ENCODE measurements at regions not wholly inside any gene's neighbourhood (a gene's known extent, or its start where the extent isn't known, plus 50 kb on each side); places are given as distances from the start of the nearest gene placed in this dataset.

- ChIA-PET POLR2A (interaction anchor here (0.7 kb wide), 1 partner anchor 90 kb away, joined by 3 read pairs; no protein-coding TSS in a partner anchor), CTCF (interaction anchor here (0.6 kb wide), 3 partner anchors 32 to 396 kb away, joined by 3 to 4 read pairs (median 3); no protein-coding TSS in a partner anchor)
- DNase-seq (ENCODE audit: low read depth) = no peak
- Histone ChIP-seq H3K4me3 (ENCODE audit: low read depth, low read length) (no peak overlapping the region), H3K36me3 (ENCODE audit: control insufficient read depth, insufficient read depth, low read length) (no peaks in the 10 kb centered on the region), H3K27me3 (ENCODE audit: control insufficient read depth, insufficient read depth, low read length) (no peaks in the 10 kb centered on the region)
- TF ChIP-seq, protein P1, sequence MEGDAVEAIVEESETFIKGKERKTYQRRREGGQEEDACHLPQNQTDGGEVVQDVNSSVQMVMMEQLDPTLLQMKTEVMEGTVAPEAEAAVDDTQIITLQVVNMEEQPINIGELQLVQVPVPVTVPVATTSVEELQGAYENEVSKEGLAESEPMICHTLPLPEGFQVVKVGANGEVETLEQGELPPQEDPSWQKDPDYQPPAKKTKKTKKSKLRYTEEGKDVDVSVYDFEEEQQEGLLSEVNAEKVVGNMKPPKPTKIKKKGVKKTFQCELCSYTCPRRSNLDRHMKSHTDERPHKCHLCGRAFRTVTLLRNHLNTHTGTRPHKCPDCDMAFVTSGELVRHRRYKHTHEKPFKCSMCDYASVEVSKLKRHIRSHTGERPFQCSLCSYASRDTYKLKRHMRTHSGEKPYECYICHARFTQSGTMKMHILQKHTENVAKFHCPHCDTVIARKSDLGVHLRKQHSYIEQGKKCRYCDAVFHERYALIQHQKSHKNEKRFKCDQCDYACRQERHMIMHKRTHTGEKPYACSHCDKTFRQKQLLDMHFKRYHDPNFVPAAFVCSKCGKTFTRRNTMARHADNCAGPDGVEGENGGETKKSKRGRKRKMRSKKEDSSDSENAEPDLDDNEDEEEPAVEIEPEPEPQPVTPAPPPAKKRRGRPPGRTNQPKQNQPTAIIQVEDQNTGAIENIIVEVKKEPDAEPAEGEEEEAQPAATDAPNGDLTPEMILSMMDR (IDR thresholded peaks at IDR 0.05; ENCODE audit: insufficient read depth, low read depth, low read length) = no peak
Measured at GRCh38 chr10:3850999-3851937, 66.3 kb upstream of the KLF6 start.

GRCh38 chr10:3848775-3849635 lies 64.0 kb upstream of the KLF6 start:
- DNase-seq (ENCODE audit: low read depth) = no peak
- TF ChIP-seq, protein P1 (IDR thresholded peaks at IDR 0.05; ENCODE audit: insufficient read depth, low read depth, low read length) = no peak
- ChIA-PET POLR2A (no interaction called here), CTCF (interaction anchor here (1.3 kb wide), 1 partner anchor 23 kb away, joined by 3 read pairs; no protein-coding TSS in a partner anchor)
- Histone ChIP-seq H3K36me3 (ENCODE audit: control insufficient read depth, insufficient read depth, low read length) (no peaks in the 10 kb centered on the region), H3K4me3 (ENCODE audit: low read depth, low read length) (no peak overlapping the region), H3K27me3 (ENCODE audit: control insufficient read depth, insufficient read depth, low read length) (no peaks in the 10 kb centered on the region)

DNA sequence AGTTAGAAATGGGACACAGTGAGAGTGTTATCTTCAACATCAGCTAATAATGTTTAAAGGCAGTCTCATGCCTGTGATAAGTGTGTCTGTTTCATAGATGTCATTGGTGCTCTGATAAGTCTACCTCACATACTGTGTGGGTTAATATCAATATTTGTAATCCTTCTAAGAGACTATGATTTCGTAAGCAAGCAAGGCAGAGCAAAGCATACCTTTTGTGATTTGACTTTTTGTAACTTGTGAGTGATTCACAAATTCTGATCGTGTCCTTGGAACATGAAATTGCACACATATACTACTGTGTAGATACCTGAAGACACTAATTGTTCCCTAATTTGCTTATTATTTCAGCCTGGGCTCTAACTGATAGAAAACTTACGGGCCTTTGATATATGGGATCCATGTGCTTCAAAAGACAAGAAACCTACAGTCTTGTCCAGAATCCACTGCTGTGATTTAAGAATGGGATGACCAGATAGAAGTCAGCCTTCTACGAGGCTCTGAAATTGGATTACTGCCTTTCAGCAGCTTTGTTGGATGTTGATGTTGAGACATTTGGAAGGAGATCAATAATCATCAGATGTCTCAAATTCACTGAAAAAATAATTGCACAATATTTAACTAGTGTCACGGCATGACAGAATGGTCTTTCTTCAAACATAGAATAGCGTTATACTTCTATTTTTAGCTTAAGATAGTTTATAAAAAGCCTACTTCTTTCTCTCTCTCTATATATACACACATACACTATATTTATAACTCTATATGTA lies 63.2 kb upstream of the KLF6 start:
- DNase-seq (ENCODE audit: low read depth) = no peak
- TF ChIP-seq, protein P1 (IDR thresholded peaks at IDR 0.05; ENCODE audit: insufficient read depth, low read depth, low read length) = no peak
- POLR2A ChIA-PET = no interaction called here
- CTCF ChIA-PET = interaction anchor here (1.3 kb wide), 1 partner anchor 24 kb away, joined by 3 read pairs; no protein-coding TSS in a partner anchor
- Histone ChIP-seq H3K4me3 (ENCODE audit: low read depth, low read length) (no peak overlapping the region), H3K27me3 (ENCODE audit: control insufficient read depth, insufficient read depth, low read length) (no peaks in the 10 kb centered on the region), H3K36me3 (ENCODE audit: control insufficient read depth, insufficient read depth, low read length) (no peaks in the 10 kb centered on the region)

DNA sequence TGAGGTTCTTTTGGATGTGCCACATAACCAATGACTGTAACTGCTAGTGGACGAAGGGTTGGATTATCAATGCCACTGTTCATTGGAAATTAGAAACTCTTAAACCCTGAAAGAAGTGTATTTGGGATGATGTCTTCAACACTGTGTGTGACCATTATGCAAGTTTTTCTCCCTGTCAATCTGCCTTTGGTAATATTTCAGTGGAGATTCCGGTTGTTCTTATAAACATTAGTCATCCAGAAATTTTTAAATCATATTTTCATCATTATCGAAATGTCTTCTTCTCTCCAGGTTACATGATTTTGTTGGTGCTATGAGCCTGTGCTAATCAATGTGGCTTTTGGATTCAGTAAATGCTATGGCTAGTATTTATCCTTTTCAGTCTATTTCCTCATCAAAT lies 61.7 kb upstream of the KLF6 start:
- POLR2A ChIA-PET = no interaction called here
- Histone ChIP-seq H3K36me3 (ENCODE audit: control insufficient read depth, insufficient read depth, low read length) (no peaks in the 10 kb centered on the region), H3K4me3 (ENCODE audit: low read depth, low read length) (no peak overlapping the region), H3K27me3 (ENCODE audit: control insufficient read depth, insufficient read depth, low read length) (no peaks in the 10 kb centered on the region)
- CTCF ChIA-PET = no interaction called here
- TF ChIP-seq, protein P1 (IDR thresholded peaks at IDR 0.05; ENCODE audit: insufficient read depth, low read depth, low read length) = no peak
- no peak for DNase-seq (ENCODE audit: low read depth)
